HG02610 (cell line): ENCODE measurements at regions not wholly inside any gene's neighbourhood (a gene's known extent, or its start where the extent isn't known, plus 50 kb on each side); places are given as distances from the start of the nearest gene placed in this dataset.
"Not testable (repeated sequence)": the region's sequence is repeated elsewhere in the genome, so short reads cannot be mapped to it uniquely, and the experiment has no call there.

ENCODE experiments used
- ATAC-seq: cut with Tn5 transposase; IDR thresholded peaks from one replicate; pipeline ENCODE4 v1.9.1; 2021; ENCODE audit warnings: mild to moderate bottlenecking, moderate library complexity; ENCODE audit not compliant: unreplicated experiment

- ATAC-seq, result no peak
Measured at GRCh38 chr1:187038784-187039183, 210.0 kb downstream of the PLA2G4A start.

- ATAC-seq, result no peak
Measured at GRCh38 chr1:187041104-187041503, 212.4 kb downstream of the PLA2G4A start.

- ATAC-seq, result no peak
Measured at GRCh38 chr1:187042538-187042937, 213.8 kb downstream of the PLA2G4A start.

- ATAC-seq, result not testable (repeated sequence)
Measured at GRCh38 chr1:187043433-187043832, 214.7 kb downstream of the PLA2G4A start.

- ATAC-seq, result no peak
Measured at GRCh38 chr1:187044411-187044810, 215.7 kb downstream of the PLA2G4A start.

GRCh38 chr1:187045371-187045770 lies 216.6 kb downstream of the PLA2G4A start:
- no peak for ATAC-seq

- no peak for ATAC-seq
Measured at GRCh38 chr1:187046293-187046692, 217.5 kb downstream of the PLA2G4A start.

- no peak for ATAC-seq
Measured at GRCh38 chr1:187047298-187047697, 218.5 kb downstream of the PLA2G4A start.

- ATAC-seq, result peak; percentile 84
Measured at GRCh38 chr1:187051618-187052232, 223.0 kb downstream of the PLA2G4A start.

- ATAC-seq, result no peak
Measured at GRCh38 chr1:187053876-187054275, 225.1 kb downstream of the PLA2G4A start.

- ATAC-seq, result no peak
Measured at GRCh38 chr1:187054862-187055757, 226.4 kb downstream of the PLA2G4A start.

- ATAC-seq, result no peak
Measured at GRCh38 chr1:187063271-187063670, 234.5 kb downstream of the PLA2G4A start.

GRCh38 chr1:187067160-187067559 lies 238.4 kb downstream of the PLA2G4A start:
- ATAC-seq, result no peak

GRCh38 chr1:187070076-187070475 lies 241.3 kb downstream of the PLA2G4A start:
- ATAC-seq, result no peak

GRCh38 chr1:187072262-187073034 lies 243.7 kb downstream of the PLA2G4A start:
- not testable (repeated sequence) for ATAC-seq

- ATAC-seq, result not testable (repeated sequence)
Measured at GRCh38 chr1:187073035-187073560, 244.3 kb downstream of the PLA2G4A start.

- not testable (repeated sequence) for ATAC-seq
Measured at GRCh38 chr1:187073634-187074245, 245.0 kb downstream of the PLA2G4A start.

- ATAC-seq, result no peak
Measured at GRCh38 chr1:187074445-187075048, 245.8 kb downstream of the PLA2G4A start.

GRCh38 chr1:187076922-187077321 lies 248.2 kb downstream of the PLA2G4A start:
- ATAC-seq, result no peak

- ATAC-seq, result no peak
Measured at GRCh38 chr1:187078321-187078720, 249.6 kb downstream of the PLA2G4A start.
